Ovary (tissue), 7 donors: ENCODE measurements at regions not wholly inside any gene's neighbourhood (a gene's known extent, or its start where the extent isn't known, plus 50 kb on each side); places are given as distances from the start of the nearest gene placed in this dataset.

Experiments
- DNase-seq, 5 donors: peaks; one replicate each; pipeline ENCODE4 v3.0.0-alpha.2; 2019 to 2020
- H3K27ac ChIP-seq, 2 donors: fragments of 200-600 bp; one replicate each; pipeline versions ENCODE4 v1.5.1 to v1.8.0; 2019 to 2022
- H3K27me3 ChIP-seq: fragments of 200-600 bp; one replicate; pipeline ENCODE4 v1.8.0; 2022
- H3K36me3 ChIP-seq: fragments of 200-600 bp; sonication (generic); one replicate; pipeline ENCODE4 v1.5.1; 2019
- H3K4me1 ChIP-seq: one replicate; pipeline ENCODE4 v1.8.1; 2013; ENCODE audit warnings: mild to moderate bottlenecking, moderate library complexity; ENCODE audit not compliant: insufficient read depth
- H3K4me3 ChIP-seq: fragments of 200-600 bp; sonication (generic); one replicate; pipeline ENCODE4 v1.5.1; 2017
- H3K9me3 ChIP-seq, 2 donors: fragments of 200-600 bp in 1 of 2; sonication (generic) in 1 of 2; one replicate each; pipeline versions ENCODE4 v1.5.1 to v1.8.1; 2013 to 2019; ENCODE audit warnings: mild to moderate bottlenecking in 1 of 2, moderate library complexity in 1 of 2
- CTCF ChIP-seq, 3 donors: fragments of 450-650 bp in 2 of 3; fragments of 200-600 bp in 1 of 3; IDR thresholded peaks; one replicate each; pipeline versions ENCODE4 v1.5.1 to v1.8.0; 2016 to 2022; ENCODE audit warnings: antibody characterized with exemption in 3 of 3, mild to moderate bottlenecking in 1 of 3
- EP300 ChIP-seq: sonication (generic); formaldehyde crosslinking; IDR thresholded peaks from one replicate; pipeline ENCODE4 v1.6.1; 2017; ENCODE audit warnings: antibody characterized with exemption
- POLR2A ChIP-seq: fragments of 450-650 bp; IDR thresholded peaks from one replicate; pipeline ENCODE4 v1.6.1; 2017; ENCODE audit warnings: antibody characterized with exemption, mild to moderate bottlenecking, moderate library complexity
- WGBS, 3 donors: extraction: QIAGEN DNeasy Blood & Tissue Kit in 1 of 3; methylation state at CpG; one replicate each; pipeline versions ENCODE4 v1.1.5 to v1.1.7; 2013 to 2017; 5-methylcytosine and 5-hydroxymethylcytosine counted together
- intact Hi-C, 4 donors: fragments of 100-400 bp; cut with DNase I; formaldehyde crosslinking; loops; one replicate each; pipeline versions ENCODE4 v1.11.0 to v1.15.1; 2022 to 2023
- donor health status: DM: no; HTN: no; CAD: no; lungs with moderate emphysema.
- donor health status: DM: no; HTN: no; CAD: no.
- donor health status: Bipolar disorder and iron deficiency.
- donor health status: DM: no; HTN: no; CAD: no.
- donor health status: DM: yes; HTN: yes; CAD: no.

GRCh38 chr12:114895827-114896226, 211.9 kb upstream of the TBX3 start:
- no peak for TF ChIP-seq POLR2A
- TF ChIP-seq EP300 = no peak
- no peak for TF ChIP-seq CTCF (IDR thresholded peaks at IDR 0.05)
- no peak overlapping the region for H3K27ac ChIP-seq
- 73 to 83% (median 75%) methylated on average over 5 of the region's 5 CpGs for WGBS, 3 donors
- H3K27me3 ChIP-seq = no peaks in the 10 kb centered on the region
- H3K4me1 ChIP-seq = no peaks in the 10 kb centered on the region
- DNase-seq = no peak
- H3K4me3 ChIP-seq = no peak overlapping the region
- no peaks in the 10 kb centered on the region for H3K9me3 ChIP-seq
- H3K36me3 ChIP-seq = no peaks in the 10 kb centered on the region
- intact Hi-C loops = no loop called here

GRCh38 chr12:114895081-114895480, 211.1 kb upstream of the TBX3 start:
- intact Hi-C loops = no loop called here
- no peaks in the 10 kb centered on the region for H3K36me3 ChIP-seq
- H3K27me3 ChIP-seq = no peaks in the 10 kb centered on the region
- no peaks in the 10 kb centered on the region for H3K9me3 ChIP-seq
- TF ChIP-seq POLR2A = no peak
- no peak for TF ChIP-seq EP300
- TF ChIP-seq CTCF (IDR thresholded peaks at IDR 0.05) = no peak
- WGBS, 3 donors = 94 to 97% (median 95%) methylated on average over 4 of the region's 4 CpGs
- no peaks in the 10 kb centered on the region for H3K4me1 ChIP-seq
- no peak overlapping the region for H3K4me3 ChIP-seq
- DNase-seq = no peak
- no peak overlapping the region for H3K27ac ChIP-seq

GRCh38 chr12:114894076-114894475, 210.1 kb upstream of the TBX3 start:
- 77 to 86% (median 77%) methylated on average over 3 of the region's 3 CpGs for WGBS, 3 donors
- H3K4me3 ChIP-seq = no peak overlapping the region
- TF ChIP-seq POLR2A = no peak
- TF ChIP-seq CTCF (IDR thresholded peaks at IDR 0.05) = no peak
- no peak for TF ChIP-seq EP300
- H3K36me3 ChIP-seq = no peaks in the 10 kb centered on the region
- H3K27ac ChIP-seq = no peak overlapping the region
- H3K9me3 ChIP-seq = no peaks in the 10 kb centered on the region
- no peak for DNase-seq
- intact Hi-C loops = no loop called here
- no peaks in the 10 kb centered on the region for H3K4me1 ChIP-seq
- no peaks in the 10 kb centered on the region for H3K27me3 ChIP-seq

- H3K4me3 ChIP-seq = no peak overlapping the region
- intact Hi-C loops = no loop called here
- no peaks in the 10 kb centered on the region for H3K4me1 ChIP-seq
- no peak for DNase-seq
- no peaks in the 10 kb centered on the region for H3K9me3 ChIP-seq
- H3K27ac ChIP-seq = no peak overlapping the region
- no peaks in the 10 kb centered on the region for H3K27me3 ChIP-seq
- H3K36me3 ChIP-seq = no peaks in the 10 kb centered on the region
- 82 to 90% (median 89%) methylated on average over 2 of the region's 2 CpGs for WGBS, 3 donors
- TF ChIP-seq POLR2A = no peak
- no peak for TF ChIP-seq EP300
- no peak for TF ChIP-seq CTCF (IDR thresholded peaks at IDR 0.05)
These were observed 205.1 kb upstream of the TBX3 start for GRCh38 chr12:114888928-114889584.
